OCI-LY3 (cell line): ENCODE measurements at regions not wholly inside any gene's neighbourhood (a gene's known extent, or its start where the extent isn't known, plus 50 kb on each side); places are given as distances from the start of the nearest gene placed in this dataset.

Experiments
- CTCF ChIP-seq: fragments of 200-600, 300-600 bp; sonication (generic); IDR thresholded peaks from 2 replicates; pipeline ENCODE4 v1.5.1; 2014; ENCODE audit warnings: antibody characterized with exemption, low read length, low read depth
- EZH2phosphoT487 ChIP-seq: fragments of 200-600 bp; shearing (Covaris generic); IDR thresholded peaks from 2 replicates; pipeline ENCODE4 v1.6.1; 2018; ENCODE audit warnings: antibody characterized with exemption, mixed run types, low read depth

GRCh38 chr3:168422843-168423242 lies 327.1 kb upstream of the GOLIM4 start:
- no peak for TF ChIP-seq CTCF
- no peak for TF ChIP-seq EZH2phosphoT487
